OCI-LY1 (cell line): ENCODE measurements at regions not wholly inside any gene's neighbourhood (a gene's known extent, or its start where the extent isn't known, plus 50 kb on each side); places are given as distances from the start of the nearest gene placed in this dataset.

Experiments
- EZH2 ChIP-seq: fragments of 200-600 bp; sonication (generic), shearing (Covaris generic); IDR thresholded peaks from 2 replicates; pipeline ENCODE4 v1.8.0; 2017; ENCODE audit warnings: borderline replicate concordance, mixed run types, mild to moderate bottlenecking, antibody characterized with exemption, low read length, moderate library complexity, mixed read lengths
- TF ChIP-seq, protein P1 (sequence below): fragments of 200-600 bp; sonication (generic), shearing (Covaris generic); IDR thresholded peaks from 2 replicates; pipeline ENCODE4 v1.5.1; 2017; ENCODE audit warnings: mild to moderate bottlenecking, antibody characterized with exemption, low read length, moderate library complexity, mixed read lengths

DNA sequence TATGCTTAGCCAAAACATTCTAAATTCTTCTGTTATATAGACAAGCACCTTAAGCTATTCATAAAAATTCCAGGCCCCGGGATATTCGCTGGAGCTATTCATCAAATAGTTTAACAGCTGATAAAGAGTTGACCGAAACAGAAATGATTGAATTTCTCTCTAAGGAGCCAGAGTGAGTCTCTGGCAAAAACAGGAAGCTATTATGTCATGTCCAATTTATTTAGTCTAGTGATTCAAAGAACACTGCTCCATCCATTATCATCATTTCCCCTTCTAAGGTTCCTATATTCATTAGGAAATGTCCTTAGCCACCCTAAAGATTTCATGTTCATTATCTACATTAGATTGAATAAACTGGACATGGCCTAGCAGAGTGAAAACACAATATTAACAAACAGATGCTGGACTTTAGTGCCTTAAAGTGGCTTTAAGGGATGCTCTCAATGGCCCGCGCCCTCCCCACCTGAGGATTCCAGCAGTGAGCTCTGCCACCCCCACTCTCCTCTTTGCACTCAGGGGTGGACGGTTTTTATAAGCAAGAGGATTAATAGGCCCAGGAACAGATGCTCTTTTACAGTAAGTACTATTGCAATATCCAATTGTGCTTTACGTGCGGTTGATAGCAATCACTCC is 122.1 kb upstream of the RGS1 start:
- TF ChIP-seq, protein P1, sequence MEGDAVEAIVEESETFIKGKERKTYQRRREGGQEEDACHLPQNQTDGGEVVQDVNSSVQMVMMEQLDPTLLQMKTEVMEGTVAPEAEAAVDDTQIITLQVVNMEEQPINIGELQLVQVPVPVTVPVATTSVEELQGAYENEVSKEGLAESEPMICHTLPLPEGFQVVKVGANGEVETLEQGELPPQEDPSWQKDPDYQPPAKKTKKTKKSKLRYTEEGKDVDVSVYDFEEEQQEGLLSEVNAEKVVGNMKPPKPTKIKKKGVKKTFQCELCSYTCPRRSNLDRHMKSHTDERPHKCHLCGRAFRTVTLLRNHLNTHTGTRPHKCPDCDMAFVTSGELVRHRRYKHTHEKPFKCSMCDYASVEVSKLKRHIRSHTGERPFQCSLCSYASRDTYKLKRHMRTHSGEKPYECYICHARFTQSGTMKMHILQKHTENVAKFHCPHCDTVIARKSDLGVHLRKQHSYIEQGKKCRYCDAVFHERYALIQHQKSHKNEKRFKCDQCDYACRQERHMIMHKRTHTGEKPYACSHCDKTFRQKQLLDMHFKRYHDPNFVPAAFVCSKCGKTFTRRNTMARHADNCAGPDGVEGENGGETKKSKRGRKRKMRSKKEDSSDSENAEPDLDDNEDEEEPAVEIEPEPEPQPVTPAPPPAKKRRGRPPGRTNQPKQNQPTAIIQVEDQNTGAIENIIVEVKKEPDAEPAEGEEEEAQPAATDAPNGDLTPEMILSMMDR, result no peak
- no peak for TF ChIP-seq EZH2
